ENCODE measurements at regions not wholly inside any gene's neighbourhood (a gene's known extent, or its start where the extent isn't known, plus 50 kb on each side); places are given as distances from the start of the nearest gene placed in this dataset.

DNA sequence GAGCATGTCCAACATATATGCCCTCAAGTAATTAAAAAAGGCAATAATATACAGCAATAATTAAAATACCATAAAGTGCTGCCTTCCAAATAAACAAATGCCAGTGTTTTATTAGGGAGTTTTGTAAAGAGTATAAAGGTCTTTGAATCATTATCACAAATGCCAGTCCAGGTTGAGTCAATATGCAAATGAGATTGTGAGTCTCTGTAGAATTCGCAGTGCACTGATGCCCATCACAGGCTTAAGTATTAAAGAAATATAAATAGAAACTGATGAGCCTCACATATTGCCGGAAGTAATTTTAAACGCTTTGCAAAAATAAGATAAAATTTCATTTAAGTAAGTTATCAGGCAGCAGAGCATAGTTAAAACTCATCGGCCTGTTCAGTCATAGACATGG is 205.0 kb upstream of the TECRL start:
- in situ Hi-C loops (cut with HindIII; ENCODE audit: low sequenced_read_pairs), result no loop called here

DNA sequence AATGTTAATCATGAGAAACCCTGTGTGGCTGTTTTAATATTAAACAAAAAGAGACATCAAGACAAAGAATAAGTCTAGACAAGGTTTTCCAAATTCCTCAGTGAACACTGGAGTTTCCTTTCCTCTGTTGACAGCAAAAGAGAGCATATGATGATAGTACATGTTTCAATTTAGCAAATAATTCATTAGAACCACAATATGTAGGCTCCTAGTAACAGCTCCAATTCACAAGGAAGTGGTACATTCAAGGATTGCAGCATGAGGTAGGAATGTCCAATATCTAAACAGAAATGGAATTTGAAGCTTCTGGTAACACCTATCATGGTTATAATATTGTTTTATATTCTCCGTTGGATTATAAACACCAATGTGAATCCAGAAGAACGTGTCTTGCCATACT is 203.8 kb upstream of the TECRL start:
- in situ Hi-C loops (cut with HindIII; ENCODE audit: low sequenced_read_pairs), result no loop called here

GRCh38 chr4:64598066-64598465 is 188.8 kb upstream of the TECRL start:
- in situ Hi-C loops (cut with HindIII; ENCODE audit: low sequenced_read_pairs), result no loop called here

DNA sequence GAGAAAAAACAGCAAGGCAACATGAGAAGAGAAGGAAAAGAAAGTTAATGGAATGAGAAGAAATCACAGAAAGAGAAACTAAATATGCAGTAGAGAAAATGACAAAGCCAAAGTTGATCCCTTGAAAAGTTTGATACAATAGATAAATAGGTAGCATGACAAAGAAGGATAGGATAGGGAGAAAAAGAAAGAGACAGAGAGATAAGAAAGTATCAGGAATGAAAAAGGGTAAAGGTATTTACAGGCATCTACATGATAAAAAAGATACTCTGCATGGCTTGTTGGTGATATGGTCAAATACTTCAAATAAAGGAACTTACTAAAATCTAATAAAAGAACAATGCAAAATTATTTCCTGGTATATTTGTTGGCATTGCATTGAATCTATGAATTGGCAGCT is 185.5 kb upstream of the TECRL start:
- in situ Hi-C loops (cut with HindIII; ENCODE audit: low sequenced_read_pairs), result no loop called here

DNA sequence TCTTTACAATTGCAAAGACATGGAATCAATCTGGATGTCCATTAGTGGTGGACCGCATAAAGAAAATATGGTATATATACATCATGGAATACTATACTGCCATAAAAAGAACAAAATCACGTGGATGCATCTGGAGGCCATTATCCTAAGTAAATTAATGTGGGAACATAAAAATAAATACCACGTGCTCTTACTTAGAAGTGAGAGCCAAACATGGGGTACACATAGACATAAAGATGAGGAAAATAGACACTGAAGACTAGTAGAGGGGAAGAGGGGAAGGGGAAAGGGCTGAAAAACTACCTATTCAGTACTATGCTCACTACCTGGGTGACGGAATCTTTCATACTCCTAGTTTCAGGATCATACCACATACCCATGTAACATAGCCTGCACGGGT is 179.3 kb upstream of the TECRL start:
- in situ Hi-C loops (cut with HindIII; ENCODE audit: low sequenced_read_pairs), result no loop called here

DNA sequence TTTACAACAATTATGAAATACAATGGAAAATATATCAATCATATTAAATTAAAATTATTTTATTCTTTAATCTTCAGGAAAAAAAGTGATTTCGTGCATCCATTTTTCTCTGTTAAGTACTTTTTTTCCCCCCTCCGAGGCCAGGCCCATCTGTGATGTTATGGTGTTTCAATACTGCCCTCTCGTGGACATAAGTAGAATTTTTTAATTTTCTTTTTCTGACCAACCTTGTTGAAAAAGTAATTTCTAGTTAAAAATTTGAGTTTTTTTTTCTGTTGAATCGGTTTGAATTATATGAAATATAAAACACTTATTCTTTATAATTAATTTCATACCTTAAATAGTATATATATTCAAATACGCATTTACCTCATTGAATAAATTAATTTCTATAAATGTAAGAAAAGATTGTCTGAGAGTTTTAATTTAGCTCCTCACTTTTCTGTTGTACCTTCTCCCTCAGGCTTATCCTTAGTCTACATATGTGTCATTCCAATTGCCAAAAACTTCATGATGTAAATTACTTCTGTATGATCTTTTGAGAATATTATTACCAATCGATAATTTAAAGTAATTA is 175.8 kb upstream of the TECRL start:
- in situ Hi-C loops (cut with HindIII; ENCODE audit: low sequenced_read_pairs), result no loop called here

DNA sequence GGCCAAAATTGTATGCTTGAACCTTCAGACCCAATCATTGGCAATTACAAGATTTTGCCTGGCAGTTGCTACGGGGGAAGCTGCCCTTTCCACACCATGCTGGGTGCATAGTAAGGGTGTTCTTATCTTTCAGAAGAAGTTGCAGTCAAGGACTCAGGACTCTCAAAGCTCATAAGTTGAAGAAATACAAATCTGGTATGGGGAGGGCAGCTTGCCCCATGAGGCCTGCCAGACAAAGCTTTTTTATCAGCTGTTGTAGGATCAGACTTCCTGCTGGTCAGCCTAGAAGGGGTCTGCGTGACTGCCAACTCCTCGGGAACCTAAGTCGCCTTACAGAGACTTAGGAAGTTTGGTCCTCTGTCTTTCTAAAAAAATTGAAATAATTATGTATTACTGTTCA is 174.9 kb upstream of the TECRL start:
- in situ Hi-C loops (cut with HindIII; ENCODE audit: low sequenced_read_pairs), result no loop called here

DNA sequence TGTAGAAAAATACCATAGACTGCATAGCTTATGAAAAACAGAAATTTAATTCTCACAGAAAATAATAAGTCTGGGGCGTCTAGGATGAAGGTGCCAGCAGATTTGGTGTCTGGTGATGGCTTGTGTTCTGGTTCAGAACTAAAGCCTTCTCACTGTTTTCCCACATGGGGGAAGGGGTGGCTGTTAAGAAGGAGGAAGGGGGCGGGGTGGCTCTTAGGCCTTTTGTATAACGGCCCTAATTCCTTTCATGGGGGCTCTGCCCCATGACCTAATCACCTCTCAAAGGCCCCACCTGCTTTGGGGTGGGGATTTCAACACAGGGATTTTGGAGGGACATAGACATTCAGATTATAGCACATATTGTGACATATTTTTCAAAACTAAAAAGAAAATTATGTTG is 173.2 kb upstream of the TECRL start:
- in situ Hi-C loops (cut with HindIII; ENCODE audit: low sequenced_read_pairs), result no loop called here

- in situ Hi-C loops (cut with HindIII; ENCODE audit: low sequenced_read_pairs), result no loop called here
These were observed 172.2 kb upstream of the TECRL start for GRCh38 chr4:64581422-64581821.

DNA sequence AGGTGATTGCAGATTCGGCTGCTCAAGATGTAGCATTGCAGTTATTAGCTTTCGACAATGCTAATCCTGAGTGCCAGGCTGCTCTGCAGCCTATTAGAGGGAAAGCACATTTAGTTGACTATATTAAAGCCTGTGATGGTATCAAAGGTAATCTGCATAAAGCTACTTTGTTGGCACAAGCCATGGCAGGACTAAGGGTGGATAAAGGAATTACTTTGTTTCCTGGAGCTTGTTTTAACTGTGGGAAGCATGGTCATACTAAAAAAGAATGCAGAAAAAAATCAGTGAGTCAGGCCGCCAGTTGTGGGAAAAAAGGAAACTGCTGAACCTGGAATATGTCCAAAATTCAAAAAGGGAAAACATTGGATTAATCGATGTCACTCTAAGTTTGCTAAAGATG is 154.9 kb upstream of the TECRL start:
- in situ Hi-C loops (cut with HindIII; ENCODE audit: low sequenced_read_pairs), result no loop called here

- in situ Hi-C loops (cut with HindIII; ENCODE audit: low sequenced_read_pairs), result no loop called here
These were observed 150.3 kb upstream of the TECRL start for GRCh38 chr4:64559571-64559970.

DNA sequence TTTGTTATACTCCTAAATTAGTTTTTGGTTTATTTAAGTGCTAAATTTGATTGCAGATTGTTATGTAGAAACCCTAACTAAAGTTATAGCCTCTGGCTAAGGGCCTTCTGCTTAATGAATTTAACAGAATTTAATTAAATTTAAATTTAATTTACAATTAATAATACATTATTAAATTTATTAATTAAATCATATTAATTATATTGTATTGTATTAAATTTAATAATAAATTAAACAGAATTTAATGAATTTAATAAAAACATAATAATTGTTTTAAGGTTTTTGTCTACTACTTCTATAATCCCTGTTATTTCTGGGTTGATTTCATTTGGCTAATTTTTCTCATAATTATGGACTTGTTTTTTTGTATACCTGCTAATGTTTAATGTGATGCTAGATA is 141.9 kb upstream of the TECRL start:
- in situ Hi-C loops (cut with HindIII; ENCODE audit: low sequenced_read_pairs), result no loop called here

DNA sequence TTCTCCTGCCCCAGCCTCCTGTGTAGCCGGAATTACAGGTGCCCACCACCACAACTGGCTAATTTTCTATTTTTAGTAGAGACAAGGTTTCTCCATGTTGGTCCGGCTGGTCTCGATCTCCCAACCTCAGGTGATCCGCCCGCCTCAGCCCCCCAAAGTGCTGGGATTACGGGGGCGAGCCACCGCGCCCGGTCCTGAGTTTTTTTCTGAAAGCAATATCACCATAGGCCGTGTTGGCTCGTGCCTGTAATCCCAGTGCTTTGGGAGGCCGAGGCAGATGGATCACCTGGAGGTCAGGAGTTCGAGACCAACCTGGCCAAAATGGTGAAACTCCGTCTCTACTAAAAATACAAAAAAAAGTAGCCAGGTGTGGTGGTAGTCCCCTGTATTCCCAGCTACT is 136.3 kb upstream of the TECRL start:
- in situ Hi-C loops (cut with HindIII; ENCODE audit: low sequenced_read_pairs), result no loop called here

DNA sequence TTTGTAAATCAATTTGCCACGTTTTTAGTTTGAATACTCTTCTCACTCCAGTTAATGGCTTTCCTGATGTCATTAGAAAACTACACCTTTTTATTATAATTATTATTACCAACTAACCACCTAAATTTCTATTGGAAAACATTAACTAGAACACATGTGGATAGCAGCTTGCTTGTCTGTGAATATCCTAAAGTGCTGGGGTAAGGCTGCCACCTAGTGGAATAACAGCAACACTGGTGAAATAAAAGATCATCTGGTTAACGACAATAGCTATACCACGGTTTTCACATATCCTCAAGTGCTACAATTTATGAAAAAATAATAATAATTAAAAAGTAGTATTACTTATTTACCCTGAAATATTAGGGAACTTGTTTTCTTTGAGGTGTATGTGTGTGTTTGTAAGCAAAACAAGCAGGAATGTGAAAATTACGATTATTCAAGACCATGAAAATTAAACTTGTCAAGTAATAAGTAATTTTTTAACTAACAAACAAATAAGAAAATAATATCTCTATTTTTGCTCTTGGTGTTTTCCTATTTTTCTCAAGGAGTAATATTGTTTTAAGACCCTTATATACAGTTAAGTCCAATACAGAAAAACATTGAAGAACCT is 130.1 kb upstream of the TECRL start:
- in situ Hi-C loops (cut with HindIII; ENCODE audit: low sequenced_read_pairs), result no loop called here

- in situ Hi-C loops (cut with HindIII; ENCODE audit: low sequenced_read_pairs), result no loop called here
These were observed 129.0 kb upstream of the TECRL start for GRCh38 chr4:64538219-64538618.

- in situ Hi-C loops (cut with HindIII; ENCODE audit: low sequenced_read_pairs), result no loop called here
These were observed 124.4 kb upstream of the TECRL start for GRCh38 chr4:64533637-64534036.

DNA sequence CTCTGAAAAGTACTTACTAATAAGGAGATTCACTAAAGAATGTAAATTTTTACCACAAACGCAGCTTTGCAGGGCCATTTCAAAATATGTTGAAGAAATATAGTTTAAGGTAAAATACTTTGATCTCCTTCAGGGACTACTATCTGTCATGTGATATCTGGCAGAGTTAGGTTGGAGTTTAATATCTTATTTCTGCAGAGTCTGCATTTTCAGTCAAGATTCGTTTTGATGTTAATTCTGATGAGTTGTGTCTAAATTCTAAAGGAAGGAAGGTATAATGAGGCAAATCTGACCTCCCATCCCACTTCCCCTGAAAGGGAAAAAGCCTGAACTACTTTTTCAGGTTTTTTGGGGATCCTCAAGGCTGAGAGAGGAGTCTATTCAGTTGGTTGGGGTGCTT is 123.9 kb upstream of the TECRL start:
- in situ Hi-C loops (cut with HindIII; ENCODE audit: low sequenced_read_pairs), result no loop called here

DNA sequence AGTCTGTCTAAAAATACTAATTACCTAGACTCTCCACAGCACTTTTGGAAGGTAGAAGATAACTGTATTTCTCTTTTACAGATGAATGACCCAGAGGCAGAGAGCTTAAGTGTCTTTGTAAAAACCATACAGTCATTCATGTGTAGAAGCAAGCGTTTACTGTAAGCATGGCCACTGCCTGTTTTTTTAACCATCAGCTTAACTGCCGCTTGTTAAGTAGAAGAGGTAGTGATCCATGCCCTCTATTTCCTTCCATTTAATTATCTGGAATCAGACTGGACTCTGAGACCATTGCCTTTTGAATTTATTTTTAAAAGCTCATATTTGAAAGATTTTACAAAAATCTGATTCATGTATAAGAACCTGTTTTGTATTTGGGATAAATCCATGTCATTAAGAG is 111.2 kb upstream of the TECRL start:
- in situ Hi-C loops (cut with HindIII; ENCODE audit: low sequenced_read_pairs), result no loop called here

DNA sequence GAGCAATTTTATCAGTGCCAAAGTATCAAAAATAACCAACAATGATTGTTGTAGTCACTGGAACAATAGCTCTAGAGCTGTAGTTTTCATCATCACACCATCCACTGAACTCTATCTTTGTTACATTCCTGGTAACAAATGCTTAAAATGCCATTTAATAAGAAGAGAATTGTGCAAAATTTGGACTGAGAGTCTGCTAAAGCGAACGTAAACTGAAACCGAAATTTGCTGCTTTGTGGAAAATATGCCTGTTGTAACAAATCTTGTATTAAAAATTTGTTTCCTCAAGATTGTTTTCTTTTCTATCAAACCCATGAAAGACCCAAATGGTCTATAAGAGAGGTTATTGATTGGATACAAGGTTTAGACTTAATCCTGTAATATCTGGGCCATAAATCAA is 109.3 kb upstream of the TECRL start:
- in situ Hi-C loops (cut with HindIII; ENCODE audit: low sequenced_read_pairs), result no loop called here

DNA sequence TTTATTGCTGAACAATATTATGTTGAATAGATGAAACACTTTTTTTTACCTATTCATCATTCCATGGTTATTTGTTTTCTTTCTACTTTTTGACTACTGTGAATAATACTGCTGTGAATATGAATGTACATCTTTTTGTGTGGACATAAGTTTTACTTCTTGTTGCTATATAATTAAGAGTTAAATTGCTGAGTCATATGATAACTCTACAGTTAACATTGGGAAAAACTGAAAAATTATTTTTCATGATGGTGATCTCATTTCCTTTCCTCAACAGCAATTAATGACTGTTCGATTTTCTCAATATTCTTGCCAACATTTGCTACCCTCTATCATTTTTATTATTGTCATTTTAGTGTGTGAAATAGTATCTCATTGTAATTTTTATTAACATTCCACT is 106.9 kb upstream of the TECRL start:
- in situ Hi-C loops (cut with HindIII; ENCODE audit: low sequenced_read_pairs), result no loop called here

- in situ Hi-C loops (cut with HindIII; ENCODE audit: low sequenced_read_pairs), result no loop called here
These were observed 98.8 kb upstream of the TECRL start for GRCh38 chr4:64508089-64508488.

DNA sequence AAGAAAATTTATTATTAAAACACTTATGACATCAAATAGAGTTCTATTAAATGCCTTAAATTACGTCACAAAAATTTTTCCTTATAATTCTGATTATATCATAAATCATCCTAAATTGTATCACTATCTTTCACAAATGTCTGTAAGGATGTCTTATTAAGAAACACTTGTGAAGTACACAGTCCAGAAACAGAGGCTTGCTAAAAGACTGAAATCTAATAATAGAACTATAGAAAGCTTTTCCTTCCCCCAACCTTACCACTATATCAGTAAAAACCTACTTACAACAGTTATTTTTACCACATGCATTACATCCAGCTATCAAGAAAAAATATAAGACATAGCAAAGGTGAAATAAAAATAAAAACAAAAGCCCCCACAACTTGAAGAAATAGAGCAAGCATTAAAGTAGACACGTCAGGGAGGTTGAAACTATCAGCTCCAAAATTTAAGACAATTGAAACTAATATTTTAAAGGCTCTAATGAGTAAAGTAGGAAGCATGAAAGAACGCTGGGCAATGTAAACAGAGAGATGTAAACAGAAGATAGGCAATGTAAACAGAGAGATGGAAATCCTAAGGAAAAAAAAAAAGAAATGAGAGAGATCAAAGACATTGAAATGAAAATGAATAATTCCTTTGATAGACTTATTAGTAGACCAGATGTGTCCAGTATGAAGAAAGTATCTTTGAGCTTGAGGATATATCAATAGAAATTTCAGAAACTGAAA is 94.9 kb upstream of the TECRL start:
- in situ Hi-C loops (cut with HindIII; ENCODE audit: low sequenced_read_pairs), result no loop called here

- in situ Hi-C loops (cut with HindIII; ENCODE audit: low sequenced_read_pairs), result no loop called here
These were observed 94.2 kb upstream of the TECRL start for GRCh38 chr4:64503416-64503815.

Data from DLD1 (cell line).